GM21619 (cell line): ENCODE measurements at regions not wholly inside any gene's neighbourhood (a gene's known extent, or its start where the extent isn't known, plus 50 kb on each side); places are given as distances from the start of the nearest gene placed in this dataset.
"Not testable (repeated sequence)": the region's sequence is repeated elsewhere in the genome, so short reads cannot be mapped to it uniquely, and the experiment has no call there.

Source experiments
- ATAC-seq: cut with Tn5 transposase; IDR thresholded peaks from one replicate; pipeline ENCODE4 v1.9.1; 2021; ENCODE audit not compliant: unreplicated experiment

DNA sequence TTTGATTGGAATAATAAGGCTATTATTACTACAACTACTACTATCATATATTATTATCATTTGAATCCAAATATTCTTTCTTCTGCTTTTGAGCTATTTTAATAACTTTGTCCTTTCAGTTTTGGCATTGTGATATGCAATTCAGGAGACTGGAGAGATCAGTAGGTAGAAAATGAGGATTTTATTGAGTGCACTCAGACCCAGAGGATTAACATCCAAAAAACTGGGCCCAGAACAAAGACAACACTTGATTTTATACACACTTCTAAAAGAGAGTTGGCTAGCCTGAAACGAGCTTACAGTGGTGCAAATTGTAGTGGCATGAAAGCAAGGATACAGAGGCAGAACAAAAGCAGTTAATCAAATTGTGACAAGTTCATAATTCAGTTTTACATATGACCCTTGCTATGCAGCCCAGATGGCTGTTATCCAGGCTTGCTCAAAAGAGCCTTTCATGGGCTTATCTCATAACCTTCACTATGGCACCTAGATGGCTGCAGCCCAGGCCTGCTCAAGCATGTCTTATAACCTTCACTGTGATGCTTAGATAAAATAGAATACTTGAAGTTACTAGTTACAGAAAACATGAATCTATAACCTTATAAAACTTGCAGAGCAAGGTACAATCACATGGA is 796.3 kb upstream of the RAG2 start:
- ATAC-seq, result no peak

DNA sequence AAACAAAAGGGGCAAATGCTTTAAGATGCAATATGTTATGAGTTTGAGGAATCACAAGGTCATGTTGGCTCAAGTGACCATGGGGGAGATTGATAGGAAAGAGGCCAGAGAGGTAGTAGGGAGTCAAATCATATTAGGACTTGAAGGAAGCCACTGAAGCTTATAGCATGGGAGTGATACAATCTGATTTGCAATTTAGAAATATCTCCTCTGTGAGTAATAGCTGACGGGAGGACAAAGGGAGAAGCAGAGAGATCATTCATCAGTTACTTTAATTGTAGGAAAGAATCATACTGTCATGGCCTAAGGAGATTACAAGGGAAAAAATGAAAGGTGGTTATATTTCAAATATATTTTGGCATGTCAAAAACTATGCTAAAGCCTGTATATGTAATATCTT is 793.6 kb upstream of the RAG2 start:
- ATAC-seq, result no peak

DNA sequence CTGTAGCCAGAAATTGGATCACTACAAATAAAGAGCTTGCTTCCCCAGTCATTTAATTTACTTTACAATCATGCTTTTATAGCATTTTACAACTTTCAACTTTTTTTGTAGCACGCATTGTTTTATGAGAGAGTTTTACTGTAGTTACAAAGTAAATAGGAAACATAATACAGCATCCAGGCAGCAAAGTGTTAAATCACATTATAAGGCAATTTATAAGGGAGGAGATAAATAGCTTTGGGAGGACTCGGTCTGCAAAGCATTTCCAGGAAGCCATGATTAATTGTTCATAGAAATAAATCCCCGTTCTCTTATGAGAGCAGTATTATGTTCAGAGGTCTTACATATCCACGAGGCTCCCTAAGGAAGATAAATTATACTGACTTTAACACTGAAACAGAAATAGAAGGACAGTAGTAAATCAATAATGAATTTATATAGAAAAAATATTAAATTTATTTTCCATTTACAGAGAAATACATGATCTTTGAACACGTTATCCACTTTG is 792.6 kb upstream of the RAG2 start:
- ATAC-seq, result no peak

DNA sequence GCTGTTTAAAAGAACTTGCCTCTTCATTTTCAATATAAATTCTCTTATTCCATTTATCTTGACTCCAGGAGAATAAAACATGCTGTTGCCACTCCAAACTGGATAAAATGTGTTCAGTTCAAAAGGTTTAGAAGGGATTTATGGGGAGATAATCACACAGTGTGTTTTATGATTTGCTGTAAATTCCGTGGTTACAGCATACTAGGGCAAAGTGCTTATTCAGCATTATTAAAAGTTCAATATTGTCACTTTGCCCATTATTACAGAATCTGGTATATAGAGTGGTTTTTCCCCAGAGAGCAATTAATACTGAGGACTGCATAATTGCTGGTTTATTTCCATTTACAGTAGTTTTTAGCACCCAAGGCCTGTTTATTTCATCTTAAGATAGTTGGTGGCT is 780.9 kb upstream of the RAG2 start:
- ATAC-seq, result no peak

DNA sequence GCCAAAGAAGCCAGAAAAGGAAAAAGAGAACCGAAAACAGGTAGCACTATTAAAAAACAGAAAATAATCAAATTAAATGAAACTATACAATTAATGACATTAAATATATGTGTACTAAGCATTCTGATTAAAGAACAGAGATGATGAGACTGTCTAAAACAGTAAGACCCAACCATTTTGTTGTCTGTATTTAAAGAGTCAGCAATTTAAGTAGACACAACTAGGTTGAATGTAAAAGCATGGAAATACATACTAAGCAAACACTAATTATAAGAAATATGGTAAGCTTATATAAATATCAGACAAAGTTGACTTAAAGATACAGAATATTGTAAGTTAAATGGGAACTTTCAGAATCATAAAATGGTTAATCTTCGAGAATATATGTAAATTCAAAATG is 774.6 kb upstream of the RAG2 start:
- ATAC-seq, result no peak

DNA sequence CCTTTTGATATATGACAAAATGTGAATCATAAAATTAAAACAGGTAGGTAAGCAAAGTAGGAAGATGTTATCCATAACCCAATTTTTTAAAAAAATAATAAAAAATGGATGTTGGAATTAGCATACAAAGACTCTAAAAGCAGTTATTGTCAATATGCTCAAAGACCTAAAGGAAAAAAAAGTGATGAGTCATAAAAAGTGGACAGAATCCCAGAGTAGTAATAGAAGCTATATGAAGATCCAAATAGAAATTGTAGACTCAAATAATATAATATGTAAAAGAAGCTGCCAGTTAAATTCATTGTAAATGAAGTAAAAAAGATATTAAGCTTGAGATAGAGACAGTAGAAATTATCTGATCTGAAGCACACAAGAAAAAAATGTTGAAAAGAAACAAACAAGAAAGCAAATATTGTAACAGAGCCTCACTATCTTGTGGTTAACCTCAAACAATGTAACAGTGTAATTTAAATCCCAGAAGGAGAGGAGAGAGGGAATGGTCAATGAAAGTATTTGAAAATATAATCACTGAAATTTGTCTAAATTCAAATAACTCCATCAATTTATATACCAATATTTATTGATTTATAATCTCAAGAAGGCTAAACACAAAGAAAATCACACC is 773.4 kb upstream of the RAG2 start:
- ATAC-seq, result no peak

DNA sequence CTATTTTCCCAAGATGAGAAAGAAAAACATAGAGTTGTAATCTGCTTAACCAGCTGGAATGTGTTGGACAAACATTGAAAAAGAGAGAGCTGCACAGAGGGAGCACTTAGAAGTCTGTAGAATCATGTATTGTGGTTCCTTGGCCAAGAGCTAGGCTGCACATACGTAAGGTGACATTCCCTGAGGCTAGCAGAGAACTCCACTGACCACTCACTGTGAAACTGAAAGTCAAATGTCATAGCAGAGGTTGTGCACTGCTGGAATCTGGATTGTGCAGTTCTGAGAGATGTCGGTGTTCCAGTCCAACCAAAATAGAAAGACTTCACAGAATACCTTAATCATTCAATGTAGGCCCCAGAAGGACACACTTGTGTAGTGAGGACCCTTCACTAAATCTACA is 772.8 kb upstream of the RAG2 start:
- ATAC-seq, result no peak

DNA sequence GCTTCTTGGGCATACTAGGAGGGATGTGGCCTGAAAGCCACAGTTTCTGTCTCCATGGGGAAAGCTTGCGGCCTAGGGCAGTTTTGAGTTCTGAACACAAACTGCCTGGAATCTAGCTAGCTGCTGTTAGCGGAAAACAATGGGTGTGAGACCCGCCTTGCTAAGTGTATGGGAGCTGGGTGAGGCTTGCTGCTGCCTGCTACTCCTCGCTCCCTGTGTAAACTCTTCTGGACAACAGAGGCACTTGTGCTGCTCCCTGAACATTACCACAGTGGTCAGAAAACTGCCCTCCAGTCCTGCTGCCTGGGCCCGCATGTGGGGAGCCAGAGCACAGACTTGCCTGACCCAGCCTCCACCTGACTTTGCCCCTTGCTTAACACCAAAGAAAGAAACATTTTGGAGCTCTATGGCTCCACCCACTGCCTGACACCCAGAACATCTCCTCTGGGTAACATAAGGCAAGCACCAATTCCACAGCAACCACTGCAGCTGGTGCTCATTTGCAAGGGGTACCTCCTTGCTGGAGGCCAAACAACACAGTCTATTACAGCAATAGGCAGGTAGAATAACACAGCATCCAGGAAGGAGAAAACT is 766.3 kb upstream of the RAG2 start:
- ATAC-seq, result no peak

DNA sequence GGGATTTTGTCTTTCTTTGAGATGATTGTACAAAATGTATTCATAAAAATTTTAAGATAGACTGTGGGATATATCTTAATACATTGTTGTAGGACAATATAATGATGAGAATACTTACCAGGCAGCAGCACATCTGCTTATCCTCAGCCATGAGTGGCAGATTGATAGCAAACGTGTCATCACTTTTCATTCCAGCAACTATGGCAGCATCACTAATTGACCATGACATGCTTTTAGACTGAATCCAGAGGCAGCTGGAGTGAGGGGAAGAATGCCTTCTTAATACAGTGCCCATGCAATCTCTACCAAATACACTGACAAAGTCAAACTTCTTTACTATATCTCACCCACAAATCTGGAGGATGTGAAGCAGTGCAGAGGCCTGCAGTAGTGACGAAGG is 755.2 kb upstream of the RAG2 start:
- ATAC-seq, result no peak

DNA sequence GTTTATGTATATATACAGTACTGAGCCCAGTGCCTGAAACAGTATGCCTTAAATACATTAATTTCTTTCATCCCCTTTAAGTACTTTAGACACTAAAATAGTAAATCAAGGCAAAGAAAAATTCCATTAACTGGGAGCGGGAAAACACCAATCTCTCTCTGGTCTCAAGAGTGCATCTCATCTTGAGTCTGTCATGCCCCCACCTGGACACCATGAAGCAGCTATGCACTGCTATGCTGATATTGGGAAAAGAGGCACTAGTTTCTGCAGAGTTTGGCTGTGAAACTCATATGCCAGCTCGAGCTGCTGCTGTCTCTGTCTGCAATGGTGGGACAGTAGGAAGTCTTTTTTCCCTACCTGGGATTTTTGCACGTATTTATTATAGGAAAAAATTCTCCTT is 754.4 kb upstream of the RAG2 start:
- ATAC-seq, result no peak

DNA sequence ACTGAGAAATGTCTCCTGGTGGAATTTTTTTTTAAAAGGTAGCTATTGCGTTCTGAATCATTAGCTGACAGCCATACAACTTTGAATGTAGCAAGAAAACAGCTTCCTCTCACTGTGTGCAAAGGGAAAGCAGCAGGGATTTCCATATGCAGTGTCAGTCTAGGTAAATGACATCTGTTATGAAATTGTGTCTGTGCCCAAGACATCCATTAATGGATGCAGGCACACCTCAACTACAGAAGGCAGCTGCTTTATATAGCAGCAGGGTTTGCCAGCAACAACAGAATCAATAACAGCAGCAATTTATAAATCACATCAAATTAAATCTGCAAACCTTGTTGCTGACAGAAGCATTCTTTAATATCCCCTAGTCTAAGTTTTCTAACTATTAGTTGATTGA is 745.3 kb upstream of the RAG2 start:
- ATAC-seq, result no peak

DNA sequence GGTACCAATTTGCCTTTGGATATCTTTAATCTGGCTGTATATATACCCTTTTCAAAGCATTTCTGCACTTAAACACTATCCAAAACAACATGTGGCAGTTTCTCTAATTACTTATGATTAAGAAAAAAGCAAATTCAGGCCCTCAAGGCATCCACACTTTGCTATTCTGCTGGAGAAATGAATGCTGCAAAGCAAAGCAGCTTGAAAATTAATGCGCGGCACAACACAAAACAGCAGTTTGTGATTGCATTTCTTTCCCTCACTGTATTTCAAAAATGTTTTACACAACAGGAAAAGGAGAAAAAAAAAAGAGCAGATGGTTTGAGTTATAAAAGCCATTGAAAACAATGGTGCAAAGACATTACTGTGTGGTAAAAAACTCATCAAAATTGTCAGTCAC is 738.4 kb upstream of the RAG2 start:
- ATAC-seq, result no peak

DNA sequence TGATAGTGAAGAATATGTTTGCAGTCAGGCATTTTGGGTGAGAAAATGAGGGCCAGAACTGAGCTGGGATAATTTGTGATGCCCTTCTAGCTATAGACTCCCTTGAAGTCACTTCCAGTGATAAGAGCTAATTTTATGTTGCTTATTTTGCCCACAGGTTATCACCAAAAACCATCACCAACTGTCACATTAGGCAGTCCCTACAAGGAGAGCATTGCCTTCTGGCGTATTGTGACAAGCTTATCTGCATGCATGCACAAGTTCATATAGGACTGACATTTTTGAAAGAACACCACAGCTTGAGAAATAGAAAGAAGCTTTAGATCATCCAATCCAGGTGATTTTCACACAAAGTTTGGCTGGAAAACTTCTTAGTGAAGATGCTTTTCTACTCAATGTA is 735.3 kb upstream of the RAG2 start:
- no peak for ATAC-seq

DNA sequence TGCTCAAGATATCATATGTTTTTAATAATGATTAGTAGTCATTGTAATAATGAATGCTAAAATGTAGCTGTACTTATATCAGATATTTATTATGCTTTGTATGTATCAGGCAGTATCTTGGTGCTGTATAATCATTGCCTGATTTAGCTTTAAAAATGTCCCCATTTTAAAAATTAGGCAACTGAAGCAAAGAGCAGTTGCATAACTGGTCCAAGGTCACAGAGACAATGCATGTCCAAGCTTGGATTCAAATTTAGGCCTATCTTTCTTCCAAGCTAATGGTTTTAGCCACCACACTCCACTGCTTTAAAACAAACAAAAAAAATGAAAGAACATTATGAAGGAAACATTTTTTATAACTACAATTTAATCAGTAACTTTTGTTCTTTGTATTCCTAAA is 725.8 kb upstream of the RAG2 start:
- ATAC-seq, result no peak

DNA sequence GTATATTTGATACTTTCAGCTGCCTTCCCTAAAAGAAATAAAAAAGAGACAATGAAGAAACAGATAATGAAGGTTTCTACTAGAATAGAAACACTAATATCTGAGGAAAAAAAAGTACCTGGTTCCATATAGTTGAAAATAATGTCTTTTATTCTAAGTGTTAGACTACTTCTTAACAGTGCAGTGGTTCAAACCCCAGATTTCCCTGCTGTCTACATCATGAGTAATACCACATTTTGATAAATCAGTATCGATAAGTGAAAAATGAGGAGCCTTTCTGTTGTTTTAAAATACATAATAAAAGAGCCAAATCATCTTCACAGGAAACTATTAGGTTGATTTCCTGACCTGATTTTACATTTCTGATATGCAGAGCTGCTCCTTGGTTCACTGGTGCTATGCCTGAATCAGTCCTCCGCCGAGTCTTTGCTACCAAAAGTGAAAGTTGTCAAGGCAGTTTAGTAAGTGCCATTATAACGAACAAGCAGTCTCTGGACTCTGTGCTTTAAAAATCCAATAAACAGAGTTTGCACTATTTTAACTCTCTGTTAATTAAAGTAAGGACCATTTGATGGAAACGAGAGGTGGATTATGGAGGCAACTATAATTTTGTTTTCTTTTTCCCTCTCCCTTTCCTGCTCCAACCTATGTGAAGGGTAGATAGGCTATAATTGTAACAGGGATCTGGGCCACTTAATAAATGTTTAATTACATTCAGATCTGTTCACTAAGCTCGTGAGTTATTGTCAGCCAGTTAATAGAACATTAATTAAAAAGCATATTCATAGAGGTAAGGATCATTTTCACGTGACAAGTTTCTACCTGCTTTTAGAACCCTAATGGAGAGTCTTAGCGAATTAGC is 724.5 kb upstream of the RAG2 start:
- no peak for ATAC-seq

DNA sequence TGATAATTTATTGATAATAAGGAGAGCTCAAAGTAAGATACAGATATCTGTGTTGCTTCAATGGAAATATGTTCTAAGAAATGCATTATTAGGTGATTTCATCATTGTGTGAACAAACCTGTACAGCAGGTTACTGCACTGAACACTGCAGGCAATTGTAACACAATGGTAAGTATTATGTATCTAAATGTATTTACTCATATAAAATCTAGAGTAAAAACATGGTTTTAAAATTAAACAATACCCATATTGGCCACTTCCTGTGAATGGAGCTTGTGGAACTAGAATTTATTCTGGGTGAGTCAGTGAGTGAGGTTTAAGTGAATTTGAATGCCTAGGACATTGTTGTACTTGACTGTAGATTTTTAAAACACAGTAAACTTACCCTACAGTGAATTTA is 722.9 kb upstream of the RAG2 start:
- no peak for ATAC-seq

DNA sequence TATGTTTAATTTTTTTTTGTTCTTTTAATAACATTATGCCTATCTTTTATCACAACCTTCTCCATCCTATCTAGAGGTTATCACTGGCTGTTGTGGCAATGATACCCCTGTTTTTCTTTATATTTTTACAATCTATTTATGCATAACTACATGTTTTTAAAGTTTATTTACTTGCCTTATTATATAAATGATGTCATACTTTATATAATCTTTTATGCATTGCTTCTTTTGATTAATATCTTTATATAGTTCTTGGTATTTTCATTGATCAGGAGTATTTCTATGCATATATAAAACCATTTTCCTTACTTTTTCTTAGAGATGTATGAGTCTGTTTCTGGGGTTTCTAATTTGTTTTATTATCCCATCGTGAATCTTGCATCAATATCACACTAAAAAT is 719.8 kb upstream of the RAG2 start:
- no peak for ATAC-seq

DNA sequence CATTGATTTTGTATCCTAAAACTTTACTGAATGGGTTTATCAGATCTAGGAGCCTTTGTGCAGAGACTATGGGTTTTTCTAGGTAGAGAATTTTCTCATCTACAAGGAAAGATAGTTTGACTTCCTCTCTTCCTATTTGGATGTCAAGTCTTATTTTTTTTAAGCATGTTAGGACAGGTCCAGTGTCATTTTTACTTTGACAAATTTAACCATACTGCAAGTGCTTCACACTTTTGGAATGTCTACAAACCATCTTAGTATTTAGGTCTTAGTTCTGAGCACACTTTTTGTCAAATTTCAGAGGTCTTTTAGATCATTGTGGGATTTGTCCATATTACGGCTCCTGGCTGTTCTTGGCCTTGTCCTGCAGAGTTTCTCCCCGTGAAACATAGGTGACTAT is 715.2 kb upstream of the RAG2 start:
- no peak for ATAC-seq

DNA sequence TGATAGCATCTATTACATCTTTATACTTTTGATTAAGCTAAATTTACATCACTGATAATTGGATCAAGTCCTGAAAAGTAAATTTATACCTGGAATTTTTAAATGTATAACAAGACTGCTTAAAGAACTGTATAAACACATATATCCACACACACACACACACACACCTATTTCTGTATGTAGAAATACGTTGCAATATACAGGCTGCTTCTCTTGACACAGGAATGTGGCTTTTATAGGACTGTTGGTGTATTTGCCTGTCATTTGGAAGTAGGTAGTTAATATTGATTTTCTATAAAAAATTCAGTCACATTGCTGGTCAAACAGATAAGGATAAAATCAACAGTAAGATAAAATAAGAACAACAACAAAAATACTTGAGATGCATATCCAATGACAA is 708.5 kb upstream of the RAG2 start:
- ATAC-seq, result no peak

DNA sequence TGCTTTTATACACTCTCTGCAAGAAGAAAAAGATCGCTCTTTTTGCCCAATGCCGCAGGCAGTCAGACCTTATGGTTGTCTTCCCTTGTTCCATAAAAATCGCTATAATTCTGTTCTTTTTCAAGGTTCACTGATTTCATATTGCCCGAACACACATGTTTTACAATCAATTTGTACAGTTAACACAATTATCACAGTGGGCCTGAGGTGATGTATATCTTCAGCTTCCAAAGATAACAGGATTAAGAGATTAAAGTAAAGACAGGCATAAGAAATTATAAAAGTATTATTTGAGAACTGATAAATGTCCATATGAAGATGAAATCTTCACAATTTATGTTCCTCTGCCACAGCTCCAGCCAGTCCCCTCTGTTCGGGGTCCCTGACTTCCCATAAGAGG is 703.4 kb upstream of the RAG2 start:
- not testable (repeated sequence) for ATAC-seq

DNA sequence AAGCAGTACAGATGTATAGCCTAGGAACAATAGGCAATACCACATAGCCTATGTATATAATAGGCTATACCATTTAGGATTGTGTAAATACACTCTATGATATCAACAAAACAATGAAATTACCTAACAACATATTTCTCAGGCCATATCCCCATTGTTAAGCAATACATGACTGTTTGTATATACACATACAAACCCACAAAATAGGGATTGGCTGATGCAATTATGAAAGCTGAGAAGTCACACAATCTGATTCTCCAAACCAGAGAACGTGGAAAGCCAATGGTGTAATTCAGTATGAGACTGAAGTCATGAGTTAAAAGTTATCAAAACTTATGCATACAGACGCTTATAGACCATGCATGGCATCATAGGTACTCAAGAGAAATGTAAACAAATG is 700.1 kb upstream of the RAG2 start:
- ATAC-seq, result no peak

DNA sequence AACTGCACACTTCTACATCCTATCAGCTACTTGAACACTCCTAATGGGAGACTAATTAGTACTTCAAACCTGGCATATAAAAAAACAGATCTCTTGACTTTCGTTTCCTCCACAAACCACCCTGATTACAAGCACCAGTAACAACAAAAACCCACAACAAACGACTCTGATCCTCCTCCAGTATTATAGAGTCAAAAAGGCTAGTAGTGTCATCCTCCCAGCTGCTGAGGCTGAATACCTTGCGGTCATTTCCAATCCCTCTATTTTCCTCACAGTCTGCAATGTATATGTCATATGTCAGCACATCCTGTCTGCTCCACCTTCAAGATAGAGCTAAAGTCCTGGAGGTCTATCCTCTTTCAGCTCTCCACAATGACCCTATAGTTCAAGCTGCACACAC is 688.9 kb upstream of the RAG2 start:
- no peak for ATAC-seq
